Ascending aorta (tissue), 2 donors: ENCODE measurements at regions not wholly inside any gene's neighbourhood (a gene's known extent, or its start where the extent isn't known, plus 50 kb on each side); places are given as distances from the start of the nearest gene placed in this dataset.
A peak's percentile ranks its signal among the peaks of the same experiment; 100 is the strongest.

Experiments
- DNase-seq, 2 donors: peaks; one replicate each; pipeline ENCODE4 v3.0.0-alpha.2; 2019; ENCODE audit warnings: low spot score in 2 of 2
- H3K27ac ChIP-seq, 2 donors: fragments of 200-600 bp; sonication (generic); one replicate each; pipeline ENCODE4 v1.5.1; 2016 to 2017; ENCODE audit warnings: mild to moderate bottlenecking in 1 of 2
- H3K27me3 ChIP-seq: fragments of 200-600 bp; sonication (generic); one replicate; pipeline ENCODE4 v1.5.1; 2017
- H3K36me3 ChIP-seq, 2 donors: fragments of 200-600 bp; sonication (generic); one replicate each; pipeline ENCODE4 v1.5.1; 2016
- H3K4me1 ChIP-seq, 2 donors: fragments of 200-600 bp; sonication (generic); one replicate each; pipeline ENCODE4 v1.5.1; 2016 to 2017; ENCODE audit warnings: mild to moderate bottlenecking in 1 of 2
- H3K4me3 ChIP-seq, 2 donors: fragments of 200-600 bp; sonication (generic); one replicate each; pipeline ENCODE4 v1.5.1; 2016 to 2017; ENCODE audit warnings: mild to moderate bottlenecking in 1 of 2
- H3K9me3 ChIP-seq, 2 donors: fragments of 200-600 bp; sonication (generic); one replicate each; pipeline ENCODE4 v1.5.1; 2016
- CTCF ChIP-seq, 3 experiments: fragments of 200-600 bp in 2 of 3; fragments of 450-650 bp in 1 of 3; sonication (generic) in 2 of 3; IDR thresholded peaks; one replicate each; pipeline ENCODE4 v1.5.1; 2016 to 2019; ENCODE audit warnings: antibody characterized with exemption in 3 of 3, mild to moderate bottlenecking in 1 of 3, moderate library complexity in 1 of 3
- intact Hi-C: fragments of 100-400 bp; cut with DNase I; formaldehyde crosslinking; loops from one replicate; pipeline ENCODE4 v1.15.1; 2023

- no peak for DNase-seq
- H3K36me3 ChIP-seq = no peaks in the 10 kb centered on the region
- H3K9me3 ChIP-seq = no peaks in the 10 kb centered on the region
- H3K4me3 ChIP-seq = no peak overlapping the region
- TF ChIP-seq CTCF (IDR thresholded peaks at IDR 0.05) = no peak
- H3K27ac ChIP-seq = peak overlapping the region; percentile 86
- H3K4me1 ChIP-seq = peaks cover 6 to 20% of the 10 kb centered on the region in 2 donors
- intact Hi-C loops = loop anchor here (5.0 kb wide), 1 partner anchor 61 kb away; no protein-coding TSS in a partner anchor
- no peaks in the 10 kb centered on the region for H3K27me3 ChIP-seq
Observed at GRCh38 chr21:34003428-34003827, 70.0 kb upstream of the MRPS6 start.

GRCh38 chr21:34000375-34000774 is 73.0 kb upstream of the MRPS6 start:
- TF ChIP-seq CTCF (IDR thresholded peaks at IDR 0.05) = no peak
- Histone ChIP-seq H3K4me3 (no peak overlapping the region), H3K27me3 (no peaks in the 10 kb centered on the region), H3K36me3 (no peaks in the 10 kb centered on the region), H3K9me3 (no peaks in the 10 kb centered on the region), H3K27ac (peak overlapping the region; percentile 15 to 31), H3K4me1 (peaks cover 6 to 32% of the 10 kb centered on the region in 2 donors)
- intact Hi-C loops = loop anchor here (5.0 kb wide), 1 partner anchor 58 kb away; no protein-coding TSS in a partner anchor
- no peak for DNase-seq

GRCh38 chr21:33998809-33999208 is 74.6 kb upstream of the MRPS6 start:
- TF ChIP-seq CTCF (IDR thresholded peaks at IDR 0.05) = no peak
- no peaks in the 10 kb centered on the region for H3K27me3 ChIP-seq

GRCh38 chr21:33998402-33998801 is 75.0 kb upstream of the MRPS6 start:
- H3K4me3 ChIP-seq = no peak overlapping the region
- intact Hi-C loops = no loop called here
- no peak for DNase-seq
- H3K27me3 ChIP-seq = no peaks in the 10 kb centered on the region
- peak overlapping the region; percentile 34 to 38 for H3K27ac ChIP-seq
- H3K4me1 ChIP-seq = peaks cover 3 to 30% of the 10 kb centered on the region in 2 donors
- TF ChIP-seq CTCF (IDR thresholded peaks at IDR 0.05) = no peak
- no peaks in the 10 kb centered on the region for H3K9me3 ChIP-seq
- H3K36me3 ChIP-seq = no peaks in the 10 kb centered on the region

More at GRCh38 chr21:33998809-33999208, 74.6 kb upstream of the MRPS6 start:
- Histone ChIP-seq H3K36me3 (no peaks in the 10 kb centered on the region), H3K27ac (peak overlapping the region; percentile 34 to 38), H3K4me3 (no peak overlapping the region), H3K9me3 (no peaks in the 10 kb centered on the region), H3K4me1 (peaks cover 4 to 28% of the 10 kb centered on the region in 2 donors)
- no peak for DNase-seq
- intact Hi-C loops = no loop called here

- Histone ChIP-seq H3K4me3 (no peak overlapping the region), H3K36me3 (no peaks in the 10 kb centered on the region), H3K9me3 (no peaks in the 10 kb centered on the region), H3K27ac (peak overlapping the region; percentile 9 to 41), H3K27me3 (no peaks in the 10 kb centered on the region), H3K4me1 (peaks cover 3 to 34% of the 10 kb centered on the region in 2 donors)
- TF ChIP-seq CTCF (IDR thresholded peaks at IDR 0.05) = no peak
- no peak for DNase-seq
- intact Hi-C loops = no loop called here
Observed at GRCh38 chr21:33997436-33997835, 75.9 kb upstream of the MRPS6 start.

- no peak for TF ChIP-seq CTCF (IDR thresholded peaks at IDR 0.05)
- H3K27ac ChIP-seq = peak overlapping the region; percentile 47 to 69
- H3K9me3 ChIP-seq = no peaks in the 10 kb centered on the region
- H3K4me3 ChIP-seq = no peak overlapping the region
- H3K4me1 ChIP-seq = peaks cover 3 to 21% of the 10 kb centered on the region in 2 donors
- intact Hi-C loops = no loop called here
- DNase-seq = no peak
- no peaks in the 10 kb centered on the region for H3K27me3 ChIP-seq
- H3K36me3 ChIP-seq = no peaks in the 10 kb centered on the region
Observed at GRCh38 chr21:33994373-33994772, 78.8 kb upstream of the ATP5PO start.
